H1 (cell line): ENCODE measurements at regions not wholly inside any gene's neighbourhood (a gene's known extent, or its start where the extent isn't known, plus 50 kb on each side); places are given as distances from the start of the nearest gene placed in this dataset.

ENCODE experiments used
- CTBP2 ChIP-seq: IDR thresholded peaks from 2 replicates; pipeline ENCODE4 v1.7.0; 2011; ENCODE audit warnings: borderline replicate concordance, mild to moderate bottlenecking, moderate library complexity, mixed read lengths, low read length; ENCODE audit not compliant: insufficient read depth, insufficient read length
- SUZ12 ChIP-seq: fragments of 200-600 bp; sonication (generic); IDR thresholded peaks from 2 replicates; pipeline ENCODE4 v1.6.1; 2012; ENCODE audit warnings: mild to moderate bottlenecking, inconsistent platforms, low read length, moderate library complexity, mixed read lengths
- USF2 ChIP-seq: IDR thresholded peaks from 2 replicates; pipeline ENCODE4 v1.6.1; 2011; ENCODE audit warnings: low read length, improper control_type of control experiment
- TF ChIP-seq, protein P1 (sequence below): fragments of 300-600 bp; sonication (generic); IDR thresholded peaks from 2 replicates; pipeline ENCODE4 v1.7.1; 2012; ENCODE audit warnings: low read length, moderate library complexity, mild to moderate bottlenecking, inconsistent platforms; ENCODE audit not compliant: insufficient replicate concordance

GRCh38 chr4:156496797-156497196 is 474.8 kb downstream of the PDGFC start (continued):
- TF ChIP-seq, protein P1, sequence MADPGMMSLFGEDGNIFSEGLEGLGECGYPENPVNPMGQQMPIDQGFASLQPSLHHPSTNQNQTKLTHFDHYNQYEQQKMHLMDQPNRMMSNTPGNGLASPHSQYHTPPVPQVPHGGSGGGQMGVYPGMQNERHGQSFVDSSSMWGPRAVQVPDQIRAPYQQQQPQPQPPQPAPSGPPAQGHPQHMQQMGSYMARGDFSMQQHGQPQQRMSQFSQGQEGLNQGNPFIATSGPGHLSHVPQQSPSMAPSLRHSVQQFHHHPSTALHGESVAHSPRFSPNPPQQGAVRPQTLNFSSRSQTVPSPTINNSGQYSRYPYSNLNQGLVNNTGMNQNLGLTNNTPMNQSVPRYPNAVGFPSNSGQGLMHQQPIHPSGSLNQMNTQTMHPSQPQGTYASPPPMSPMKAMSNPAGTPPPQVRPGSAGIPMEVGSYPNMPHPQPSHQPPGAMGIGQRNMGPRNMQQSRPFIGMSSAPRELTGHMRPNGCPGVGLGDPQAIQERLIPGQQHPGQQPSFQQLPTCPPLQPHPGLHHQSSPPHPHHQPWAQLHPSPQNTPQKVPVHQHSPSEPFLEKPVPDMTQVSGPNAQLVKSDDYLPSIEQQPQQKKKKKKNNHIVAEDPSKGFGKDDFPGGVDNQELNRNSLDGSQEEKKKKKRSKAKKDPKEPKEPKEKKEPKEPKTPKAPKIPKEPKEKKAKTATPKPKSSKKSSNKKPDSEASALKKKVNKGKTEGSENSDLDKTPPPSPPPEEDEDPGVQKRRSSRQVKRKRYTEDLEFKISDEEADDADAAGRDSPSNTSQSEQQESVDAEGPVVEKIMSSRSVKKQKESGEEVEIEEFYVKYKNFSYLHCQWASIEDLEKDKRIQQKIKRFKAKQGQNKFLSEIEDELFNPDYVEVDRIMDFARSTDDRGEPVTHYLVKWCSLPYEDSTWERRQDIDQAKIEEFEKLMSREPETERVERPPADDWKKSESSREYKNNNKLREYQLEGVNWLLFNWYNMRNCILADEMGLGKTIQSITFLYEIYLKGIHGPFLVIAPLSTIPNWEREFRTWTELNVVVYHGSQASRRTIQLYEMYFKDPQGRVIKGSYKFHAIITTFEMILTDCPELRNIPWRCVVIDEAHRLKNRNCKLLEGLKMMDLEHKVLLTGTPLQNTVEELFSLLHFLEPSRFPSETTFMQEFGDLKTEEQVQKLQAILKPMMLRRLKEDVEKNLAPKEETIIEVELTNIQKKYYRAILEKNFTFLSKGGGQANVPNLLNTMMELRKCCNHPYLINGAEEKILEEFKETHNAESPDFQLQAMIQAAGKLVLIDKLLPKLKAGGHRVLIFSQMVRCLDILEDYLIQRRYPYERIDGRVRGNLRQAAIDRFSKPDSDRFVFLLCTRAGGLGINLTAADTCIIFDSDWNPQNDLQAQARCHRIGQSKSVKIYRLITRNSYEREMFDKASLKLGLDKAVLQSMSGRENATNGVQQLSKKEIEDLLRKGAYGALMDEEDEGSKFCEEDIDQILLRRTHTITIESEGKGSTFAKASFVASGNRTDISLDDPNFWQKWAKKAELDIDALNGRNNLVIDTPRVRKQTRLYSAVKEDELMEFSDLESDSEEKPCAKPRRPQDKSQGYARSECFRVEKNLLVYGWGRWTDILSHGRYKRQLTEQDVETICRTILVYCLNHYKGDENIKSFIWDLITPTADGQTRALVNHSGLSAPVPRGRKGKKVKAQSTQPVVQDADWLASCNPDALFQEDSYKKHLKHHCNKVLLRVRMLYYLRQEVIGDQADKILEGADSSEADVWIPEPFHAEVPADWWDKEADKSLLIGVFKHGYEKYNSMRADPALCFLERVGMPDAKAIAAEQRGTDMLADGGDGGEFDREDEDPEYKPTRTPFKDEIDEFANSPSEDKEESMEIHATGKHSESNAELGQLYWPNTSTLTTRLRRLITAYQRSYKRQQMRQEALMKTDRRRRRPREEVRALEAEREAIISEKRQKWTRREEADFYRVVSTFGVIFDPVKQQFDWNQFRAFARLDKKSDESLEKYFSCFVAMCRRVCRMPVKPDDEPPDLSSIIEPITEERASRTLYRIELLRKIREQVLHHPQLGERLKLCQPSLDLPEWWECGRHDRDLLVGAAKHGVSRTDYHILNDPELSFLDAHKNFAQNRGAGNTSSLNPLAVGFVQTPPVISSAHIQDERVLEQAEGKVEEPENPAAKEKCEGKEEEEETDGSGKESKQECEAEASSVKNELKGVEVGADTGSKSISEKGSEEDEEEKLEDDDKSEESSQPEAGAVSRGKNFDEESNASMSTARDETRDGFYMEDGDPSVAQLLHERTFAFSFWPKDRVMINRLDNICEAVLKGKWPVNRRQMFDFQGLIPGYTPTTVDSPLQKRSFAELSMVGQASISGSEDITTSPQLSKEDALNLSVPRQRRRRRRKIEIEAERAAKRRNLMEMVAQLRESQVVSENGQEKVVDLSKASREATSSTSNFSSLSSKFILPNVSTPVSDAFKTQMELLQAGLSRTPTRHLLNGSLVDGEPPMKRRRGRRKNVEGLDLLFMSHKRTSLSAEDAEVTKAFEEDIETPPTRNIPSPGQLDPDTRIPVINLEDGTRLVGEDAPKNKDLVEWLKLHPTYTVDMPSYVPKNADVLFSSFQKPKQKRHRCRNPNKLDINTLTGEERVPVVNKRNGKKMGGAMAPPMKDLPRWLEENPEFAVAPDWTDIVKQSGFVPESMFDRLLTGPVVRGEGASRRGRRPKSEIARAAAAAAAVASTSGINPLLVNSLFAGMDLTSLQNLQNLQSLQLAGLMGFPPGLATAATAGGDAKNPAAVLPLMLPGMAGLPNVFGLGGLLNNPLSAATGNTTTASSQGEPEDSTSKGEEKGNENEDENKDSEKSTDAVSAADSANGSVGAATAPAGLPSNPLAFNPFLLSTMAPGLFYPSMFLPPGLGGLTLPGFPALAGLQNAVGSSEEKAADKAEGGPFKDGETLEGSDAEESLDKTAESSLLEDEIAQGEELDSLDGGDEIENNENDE: no peak
- no peak for TF ChIP-seq SUZ12
- TF ChIP-seq USF2: no peak
- no peak for TF ChIP-seq CTBP2
